ENCODE measurements at regions not wholly inside any gene's neighbourhood (a gene's known extent, or its start where the extent isn't known, plus 50 kb on each side); places are given as distances from the start of the nearest gene placed in this dataset.

GRCh38 chr4:67327245-67328017, 217.9 kb downstream of the CENPC start:
- TF ChIP-seq ZBTB7A (IDR thresholded peaks at IDR 0.05; ENCODE audit: low read depth), result no peak
- TF ChIP-seq RAD21 (IDR thresholded peaks at IDR 0.05; ENCODE audit: low read depth), result peak; percentile 92

GRCh38 chr4:67325791-67326190, 219.5 kb downstream of the CENPC start:
- no peak for TF ChIP-seq CREB1 (IDR thresholded peaks at IDR 0.05; ENCODE audit: low read depth)
- no peak for TF ChIP-seq USF1 (IDR thresholded peaks at IDR 0.05)
- TF ChIP-seq MAX (IDR thresholded peaks at IDR 0.05), result no peak
- TF ChIP-seq YY1 (IDR thresholded peaks at IDR 0.05; ENCODE audit: low read depth), result no peak

GRCh38 chr4:67320645-67321044, 224.7 kb downstream of the CENPC start:
- no peak for TF ChIP-seq EGR1 (IDR thresholded peaks at IDR 0.05)

GRCh38 chr4:67292636-67293035, 252.7 kb downstream of the CENPC start:
- TF ChIP-seq FOXM1 (IDR thresholded peaks at IDR 0.05; ENCODE audit: borderline replicate concordance, low read depth) (no peak), MAX (IDR thresholded peaks at IDR 0.05) (no peak), EGR1 (IDR thresholded peaks at IDR 0.05) (no peak), YY1 (IDR thresholded peaks at IDR 0.05; ENCODE audit: low read depth) (no peak), TAF1 (IDR thresholded peaks at IDR 0.05; ENCODE audit: low read depth) (no peak), ZBTB7A (IDR thresholded peaks at IDR 0.05; ENCODE audit: low read depth) (no peak), RAD21 (IDR thresholded peaks at IDR 0.05; ENCODE audit: low read depth) (no peak), EP300 (IDR thresholded peaks at IDR 0.05; ENCODE audit: borderline replicate concordance) (no peak), CEBPB (IDR thresholded peaks at IDR 0.05) (no peak), TCF12 (IDR thresholded peaks at IDR 0.05; ENCODE audit: low read depth) (no peak), NFIC (IDR thresholded peaks at IDR 0.05) (no peak), CREB1 (IDR thresholded peaks at IDR 0.05; ENCODE audit: low read depth) (no peak), TEAD4 (IDR thresholded peaks at IDR 0.05) (no peak), USF1 (IDR thresholded peaks at IDR 0.05) (no peak), REST (IDR thresholded peaks at IDR 0.05; ENCODE audit: low read depth) (no peak)

- TF ChIP-seq NFIC (IDR thresholded peaks at IDR 0.05) (no peak), RAD21 (IDR thresholded peaks at IDR 0.05; ENCODE audit: low read depth) (no peak), ZBTB7A (IDR thresholded peaks at IDR 0.05; ENCODE audit: low read depth) (no peak), USF1 (IDR thresholded peaks at IDR 0.05) (no peak), YY1 (IDR thresholded peaks at IDR 0.05; ENCODE audit: low read depth) (no peak)
Measured at GRCh38 chr4:67292045-67292444, 253.3 kb downstream of the CENPC start.

- TF ChIP-seq EGR1 (IDR thresholded peaks at IDR 0.05), result no peak
- no peak for TF ChIP-seq USF1 (IDR thresholded peaks at IDR 0.05)
- TF ChIP-seq TCF12 (IDR thresholded peaks at IDR 0.05; ENCODE audit: low read depth), result no peak
- no peak for TF ChIP-seq YY1 (IDR thresholded peaks at IDR 0.05; ENCODE audit: low read depth)
- TF ChIP-seq CEBPB (IDR thresholded peaks at IDR 0.05), result no peak
- no peak for TF ChIP-seq FOXM1 (IDR thresholded peaks at IDR 0.05; ENCODE audit: borderline replicate concordance, low read depth)
- TF ChIP-seq ZBTB7A (IDR thresholded peaks at IDR 0.05; ENCODE audit: low read depth), result no peak
- TF ChIP-seq RAD21 (IDR thresholded peaks at IDR 0.05; ENCODE audit: low read depth), result no peak
- no peak for TF ChIP-seq TAF1 (IDR thresholded peaks at IDR 0.05; ENCODE audit: low read depth)
- TF ChIP-seq NFIC (IDR thresholded peaks at IDR 0.05), result no peak
- no peak for TF ChIP-seq EP300 (IDR thresholded peaks at IDR 0.05; ENCODE audit: borderline replicate concordance)
- TF ChIP-seq TEAD4 (IDR thresholded peaks at IDR 0.05), result no peak
- TF ChIP-seq MAX (IDR thresholded peaks at IDR 0.05), result no peak
- no peak for TF ChIP-seq REST (IDR thresholded peaks at IDR 0.05; ENCODE audit: low read depth)
- TF ChIP-seq CREB1 (IDR thresholded peaks at IDR 0.05; ENCODE audit: low read depth), result no peak
Measured at GRCh38 chr4:67291644-67292043, 253.7 kb downstream of the CENPC start.
